Endothelial cell of hepatic sinusoid (primary cell): ENCODE measurements at regions not wholly inside any gene's neighbourhood (a gene's known extent, or its start where the extent isn't known, plus 50 kb on each side); places are given as distances from the start of the nearest gene placed in this dataset.

Source experiments
- in situ Hi-C: cut with HindIII; loops from 2 replicates; pipeline ENCODE4 v1.10.0; 2017; ENCODE audit warnings: low sequenced_read_pairs

DNA sequence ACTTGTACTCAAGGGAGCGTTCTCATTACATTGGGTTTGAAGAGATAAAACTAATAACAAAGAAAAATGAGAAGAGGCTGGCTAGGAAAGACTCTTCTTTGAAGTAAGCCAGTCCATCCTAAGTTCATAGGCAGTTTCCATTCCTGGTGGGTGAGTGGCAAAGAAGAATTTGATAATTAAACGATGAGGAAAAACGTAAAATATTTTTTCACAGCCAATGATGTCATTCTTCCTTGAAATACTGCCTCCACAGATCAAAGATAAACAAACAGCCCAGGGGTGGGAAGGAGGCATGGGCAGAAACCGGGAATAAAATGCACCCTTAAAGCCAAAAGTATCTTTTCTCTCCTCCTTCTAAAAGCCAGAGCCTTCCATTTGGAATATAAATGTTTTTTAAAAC is 346.6 kb downstream of the PMP22 start:
- in situ Hi-C loops: no loop called here

DNA sequence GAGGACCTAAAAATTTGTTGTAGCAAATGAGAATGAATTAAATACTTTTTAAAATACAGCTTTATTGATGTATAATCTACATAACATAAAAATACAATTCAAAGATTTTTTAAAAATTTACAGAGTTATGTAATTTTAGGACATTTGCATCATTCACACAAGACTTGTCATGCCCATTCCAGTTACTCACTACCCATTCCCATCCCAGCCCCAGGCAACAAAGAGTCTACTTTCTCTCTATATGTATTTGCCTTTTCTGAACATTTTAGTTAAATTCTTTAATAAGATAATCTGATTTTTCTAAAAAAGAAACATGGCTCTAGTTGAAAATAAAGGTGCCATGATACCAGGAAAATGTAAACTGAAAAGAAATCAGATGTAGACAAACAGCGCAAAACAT is 354.2 kb downstream of the PMP22 start:
- in situ Hi-C loops: no loop called here

DNA sequence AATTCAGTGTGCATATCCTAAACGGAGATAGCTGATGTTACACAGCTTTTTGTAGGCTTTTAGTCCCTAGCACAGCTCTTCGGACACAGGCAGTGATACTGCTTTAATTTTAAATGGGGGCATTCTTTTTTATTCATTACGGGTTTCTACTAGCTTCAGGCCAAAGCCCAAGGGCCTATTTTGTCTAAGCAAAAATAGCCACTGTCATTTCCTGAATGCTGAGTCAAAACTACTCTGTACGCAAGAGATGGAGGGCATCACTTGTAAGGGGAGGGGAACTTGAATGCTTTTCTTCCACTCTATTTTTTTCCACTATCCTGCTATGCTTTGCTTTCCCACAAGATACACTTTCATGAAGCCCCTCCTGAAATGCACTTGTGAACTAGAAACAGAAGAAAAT is 360.7 kb downstream of the PMP22 start:
- in situ Hi-C loops: no loop called here

DNA sequence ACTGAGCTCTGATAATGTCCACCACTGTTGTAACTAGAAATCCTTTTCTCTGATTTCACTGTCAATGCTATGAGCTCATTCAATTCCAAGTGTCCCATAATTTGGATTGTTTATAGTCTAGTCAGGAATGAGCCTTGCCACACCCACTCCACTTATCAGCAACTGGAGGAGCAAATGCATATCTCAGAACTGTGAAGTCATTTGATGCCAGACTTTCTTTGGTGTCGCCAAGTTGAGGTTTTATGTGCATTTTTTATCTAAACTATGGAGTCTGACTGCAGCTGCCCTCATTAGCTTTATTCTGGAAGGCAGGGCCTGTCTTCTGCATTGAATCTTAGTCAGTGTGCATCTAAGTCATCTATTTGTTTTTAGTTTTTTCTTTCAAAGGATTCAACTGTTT is 361.3 kb downstream of the PMP22 start:
- in situ Hi-C loops: no loop called here

DNA sequence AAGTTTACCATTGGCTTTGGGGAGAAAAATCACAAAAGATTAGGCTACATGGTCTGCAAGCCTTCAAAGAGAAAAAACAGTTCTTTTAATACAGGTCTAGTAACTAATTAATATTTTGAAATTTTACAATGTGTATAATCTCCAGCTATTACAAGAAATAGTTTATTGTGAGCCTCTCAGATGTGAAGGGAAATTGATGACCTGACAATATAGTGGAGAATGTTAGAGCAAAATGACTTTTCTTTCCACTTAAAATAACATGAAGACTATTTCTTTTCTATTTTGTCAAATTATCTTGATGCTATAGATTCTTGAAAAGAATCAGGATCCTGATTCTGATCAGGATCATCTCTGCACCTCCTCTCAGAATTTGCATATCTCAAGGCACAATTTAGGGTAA is 362.3 kb downstream of the PMP22 start:
- in situ Hi-C loops: no loop called here

DNA sequence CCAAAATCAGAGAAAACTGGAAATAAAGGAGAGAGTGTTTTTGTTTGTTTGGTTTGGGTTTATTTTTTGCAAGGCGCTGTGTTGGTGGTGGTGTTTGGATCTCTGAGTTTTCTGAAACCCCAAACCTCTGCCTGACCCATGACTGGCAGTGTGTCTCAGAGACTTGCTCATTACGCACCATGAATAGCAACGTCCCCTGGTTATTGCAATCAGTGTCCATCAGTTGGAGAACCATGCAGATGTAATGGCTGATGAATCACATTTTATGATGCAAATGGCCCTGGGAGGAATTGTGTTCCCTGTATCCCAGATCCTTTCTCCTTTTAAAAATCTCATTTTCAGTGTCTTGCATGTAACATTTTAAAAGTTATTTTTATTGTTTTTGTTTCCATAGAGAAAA is 362.8 kb downstream of the PMP22 start:
- in situ Hi-C loops: no loop called here

DNA sequence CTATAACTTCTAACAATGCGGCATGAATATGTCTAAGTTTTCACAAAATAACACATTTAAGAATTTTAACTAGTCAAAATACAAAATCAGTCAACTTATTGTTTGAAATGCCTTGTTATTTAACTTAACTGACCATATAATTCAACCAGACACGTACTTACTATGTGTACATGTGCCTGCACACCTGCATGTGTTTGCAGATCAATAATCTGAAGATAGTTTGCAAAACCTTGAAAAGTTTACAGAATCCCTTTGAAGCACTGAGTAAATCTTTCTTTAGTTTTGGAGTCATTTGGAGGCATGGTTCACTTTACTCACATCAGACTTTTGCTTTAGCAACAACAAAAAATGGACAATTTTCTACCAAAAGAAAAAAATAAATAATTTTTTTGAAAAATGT is 363.8 kb downstream of the PMP22 start:
- in situ Hi-C loops: no loop called here

DNA sequence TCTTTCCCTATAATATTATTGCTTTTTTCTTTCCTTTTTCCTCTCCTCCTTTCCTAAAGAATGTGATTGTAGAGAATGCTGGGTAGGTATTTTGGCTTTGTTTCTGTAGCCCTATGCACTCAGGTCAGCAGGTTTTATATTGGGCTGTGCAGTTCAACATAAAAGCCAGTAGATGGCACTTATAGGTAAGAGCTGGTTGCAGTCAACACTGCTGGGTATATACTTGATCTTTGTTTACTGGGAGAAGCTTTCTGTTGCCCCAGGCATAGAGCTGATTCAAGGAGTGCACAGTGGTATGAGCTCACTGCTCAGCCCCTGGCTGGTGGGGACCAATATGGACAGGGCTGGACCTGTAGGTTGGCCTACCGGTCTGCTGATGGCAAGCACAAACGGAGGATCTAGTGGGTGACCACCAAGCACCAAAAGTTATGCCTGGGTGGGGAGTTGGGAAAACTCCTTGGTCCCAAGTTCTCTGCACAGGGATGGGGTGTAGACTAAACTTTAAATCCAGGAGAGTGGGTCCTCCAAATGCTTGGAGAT is 378.9 kb downstream of the PMP22 start:
- in situ Hi-C loops: no loop called here

DNA sequence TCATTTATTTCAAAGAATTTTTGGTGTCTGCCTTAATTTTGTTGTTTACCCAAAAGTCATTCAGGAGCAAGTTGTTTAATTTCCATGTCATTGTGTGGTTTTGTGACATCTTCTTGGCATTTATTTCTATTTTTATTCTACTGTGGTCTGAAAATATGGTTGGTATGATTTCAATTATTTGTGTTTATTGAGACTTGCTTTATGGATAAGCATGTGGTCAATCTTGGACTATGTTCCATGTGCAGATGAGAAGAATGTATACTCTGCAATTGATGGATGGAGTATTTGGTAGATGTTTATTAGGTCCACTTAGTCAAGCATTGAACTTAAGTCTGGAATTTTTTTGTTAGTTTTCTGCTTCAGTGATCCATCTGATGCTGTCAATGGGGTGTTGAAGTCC is 383.0 kb downstream of the PMP22 start:
- in situ Hi-C loops: no loop called here

DNA sequence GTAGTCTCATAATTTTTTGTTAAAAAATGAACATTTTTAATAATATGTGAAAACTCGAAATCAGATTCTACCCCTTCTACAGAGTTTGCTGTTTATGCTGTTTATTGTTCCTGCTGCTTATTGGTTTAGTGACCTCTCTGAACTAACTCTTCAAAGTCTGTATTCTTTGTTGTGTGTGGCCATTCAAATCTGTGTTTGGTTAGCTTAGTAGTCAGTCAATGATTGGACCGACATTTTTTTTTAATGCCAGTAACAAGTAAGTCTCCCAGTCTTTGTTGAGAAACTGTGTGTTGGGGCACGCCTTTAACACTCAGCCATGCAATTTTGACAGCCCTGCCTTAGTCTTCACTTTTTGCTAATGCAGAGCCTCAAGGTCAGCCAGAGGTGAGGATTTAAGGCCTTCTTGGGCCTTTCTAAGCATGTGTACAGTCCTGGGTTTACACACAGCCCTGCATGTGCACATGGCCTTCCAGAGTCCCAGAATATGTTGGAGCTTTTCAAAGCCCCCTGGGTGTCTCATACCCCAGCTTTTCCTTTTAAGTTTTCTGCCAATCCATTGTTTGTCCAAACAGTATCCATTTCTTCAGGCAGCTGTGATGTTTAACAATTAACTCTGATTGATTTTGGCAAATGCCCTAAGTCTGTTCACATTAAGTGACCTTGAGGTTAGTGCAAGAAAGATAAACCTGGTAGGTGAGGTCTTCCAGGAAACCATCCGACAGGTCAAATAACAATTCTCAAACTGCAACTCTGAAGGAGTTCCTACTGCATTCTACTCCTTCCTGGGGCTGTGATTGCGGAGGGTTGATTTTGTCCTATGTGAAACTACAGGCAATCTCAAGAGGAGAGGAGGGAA is 389.3 kb downstream of the PMP22 start:
- in situ Hi-C loops: no loop called here

DNA sequence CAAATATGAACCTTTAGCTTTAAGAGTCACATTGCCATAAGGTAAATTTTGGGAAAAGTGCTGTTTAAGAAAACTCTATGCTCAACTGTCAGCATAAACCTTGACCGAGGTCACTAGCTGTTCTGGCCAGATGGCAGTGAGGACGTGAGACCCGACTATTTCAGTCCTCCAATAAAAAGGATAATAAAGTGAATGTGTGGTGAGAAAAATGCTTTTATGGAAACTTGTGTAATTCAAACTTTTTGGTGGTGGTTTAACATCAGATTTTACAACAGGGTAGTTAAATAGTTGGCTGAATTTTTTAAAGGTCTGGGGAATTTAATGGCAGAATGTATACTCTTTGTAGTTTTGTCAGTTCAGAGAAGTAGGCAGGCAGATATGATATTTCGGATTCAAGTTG is 391.1 kb downstream of the PMP22 start:
- in situ Hi-C loops: no loop called here

DNA sequence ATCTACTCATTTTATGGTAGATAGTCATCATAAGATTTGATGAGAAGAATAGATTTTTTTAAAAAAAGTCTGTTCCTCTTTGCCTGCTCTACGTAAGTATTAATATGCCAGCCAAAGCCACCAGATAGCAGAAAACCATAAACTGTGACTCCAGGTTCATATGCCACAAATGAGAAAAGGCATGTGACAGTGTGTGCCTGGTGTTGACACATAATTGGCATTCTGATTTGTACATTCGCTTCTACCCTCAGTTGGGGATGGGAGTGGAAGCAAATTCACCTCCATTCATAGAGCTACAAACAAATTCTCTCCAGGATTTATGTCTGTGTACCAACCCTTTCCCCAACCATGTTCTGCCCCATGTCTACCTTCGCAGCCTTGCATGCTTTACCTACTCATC is 391.6 kb downstream of the PMP22 start:
- in situ Hi-C loops: no loop called here

DNA sequence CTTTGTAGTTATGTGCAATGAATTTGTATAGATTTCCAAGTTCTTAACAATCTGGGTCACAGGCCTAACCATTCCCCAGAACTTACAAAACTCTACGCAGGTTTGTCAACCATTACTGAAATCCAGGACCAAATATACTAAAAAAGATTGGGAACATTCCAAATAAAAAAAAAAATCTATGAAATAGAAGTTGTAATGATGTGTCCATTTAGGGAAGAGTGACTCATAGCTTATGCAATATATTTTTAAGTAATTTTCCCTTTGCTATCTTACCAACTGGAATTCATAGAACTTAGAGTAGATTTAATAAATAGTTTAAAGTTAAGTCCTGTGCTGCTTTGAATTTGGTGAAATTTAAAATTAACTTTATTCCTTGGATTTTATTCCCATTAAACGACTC is 393.2 kb downstream of the PMP22 start:
- in situ Hi-C loops: no loop called here

DNA sequence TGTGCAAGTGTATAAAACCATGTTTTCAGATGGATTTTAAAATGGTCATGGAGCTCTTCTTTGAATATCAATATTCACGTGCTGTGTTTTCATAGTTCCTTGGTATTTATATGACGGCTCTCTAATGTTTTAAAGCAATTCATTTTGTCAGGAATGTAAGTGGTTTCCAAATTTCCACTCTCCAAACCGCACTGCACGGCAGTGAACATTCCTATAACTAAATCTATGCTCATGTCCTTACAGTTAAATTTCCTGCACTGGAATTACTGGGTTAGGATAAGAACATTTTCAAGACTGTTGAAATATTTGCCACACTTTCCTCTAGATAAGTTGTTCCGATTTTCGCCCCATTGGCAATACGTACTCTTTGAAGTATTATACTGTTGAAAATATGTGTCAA is 398.9 kb downstream of the PMP22 start:
- in situ Hi-C loops: no loop called here

DNA sequence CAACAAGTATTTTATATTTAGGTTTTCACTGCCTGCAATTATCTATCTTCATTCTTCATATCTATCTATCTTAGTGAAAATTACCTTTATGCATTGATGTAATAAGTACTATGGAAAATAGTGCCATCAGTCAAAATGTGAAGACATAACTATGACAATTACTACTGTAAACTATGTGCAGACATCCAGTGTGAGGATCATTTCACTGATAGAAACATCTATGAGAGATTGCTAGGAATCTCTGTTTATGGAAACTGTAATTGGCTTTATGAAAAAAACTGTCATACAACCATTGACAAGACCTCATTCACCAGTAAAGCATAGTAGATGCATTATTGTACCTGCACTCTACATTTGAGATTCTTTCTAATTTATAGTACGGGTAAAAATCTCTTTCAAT is 401.0 kb downstream of the PMP22 start:
- in situ Hi-C loops: no loop called here

DNA sequence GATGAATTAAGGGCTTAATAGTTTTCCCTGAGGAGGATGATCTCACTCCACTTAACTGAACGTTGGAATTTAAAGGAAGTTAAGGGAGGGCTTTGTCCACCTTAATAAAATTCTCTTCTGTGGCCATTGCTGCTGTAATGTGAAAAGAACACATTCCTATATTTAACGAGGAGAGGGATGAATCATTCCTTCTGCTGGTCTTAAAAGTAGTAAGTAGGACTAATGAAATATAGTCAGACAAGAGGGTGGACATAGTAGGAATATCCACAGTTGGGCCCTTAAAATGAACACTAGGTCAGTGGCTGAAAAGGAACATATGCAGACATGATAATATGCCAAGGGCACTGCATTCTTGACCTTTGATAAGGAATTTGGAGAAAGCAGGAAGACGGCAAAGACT is 405.6 kb downstream of the PMP22 start:
- in situ Hi-C loops: no loop called here

DNA sequence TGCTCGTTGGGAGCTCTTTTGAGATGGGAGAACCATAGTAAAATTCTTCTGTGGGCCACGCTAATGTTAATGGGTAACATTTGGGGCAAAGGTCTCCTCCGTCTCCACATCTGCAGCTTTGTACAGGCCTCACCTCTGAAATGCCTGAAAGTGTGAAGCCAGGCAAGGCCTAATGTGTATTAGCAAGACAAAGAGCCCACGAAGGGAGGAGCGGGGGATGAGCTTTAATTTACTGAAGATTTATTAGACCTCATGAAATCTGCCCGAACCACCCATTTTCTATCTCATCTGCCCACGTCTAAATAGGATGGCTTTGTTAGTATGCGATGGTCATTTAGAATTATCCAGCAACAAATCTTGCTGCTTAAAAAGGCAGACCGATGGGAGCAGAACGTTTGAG is 408.9 kb downstream of the PMP22 start:
- in situ Hi-C loops: no loop called here

DNA sequence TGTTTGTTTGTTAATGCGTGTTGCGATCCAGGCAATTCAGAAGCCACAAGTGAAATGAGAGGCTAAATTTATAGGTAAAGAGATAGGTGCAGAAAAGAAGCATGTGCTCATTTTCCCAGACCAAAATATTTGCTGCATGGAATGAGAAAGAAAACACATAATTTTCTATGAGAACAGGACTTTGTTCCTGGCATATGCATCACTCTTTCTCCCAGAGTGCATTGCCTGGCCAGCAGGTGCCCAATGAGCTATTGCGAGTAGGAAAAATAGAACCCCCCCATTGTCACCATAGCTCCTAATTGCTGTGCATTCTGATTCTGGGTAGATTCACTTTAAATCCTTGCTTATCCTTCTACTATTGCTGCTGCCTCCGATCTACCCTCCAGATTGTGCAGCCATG is 410.4 kb downstream of the PMP22 start:
- in situ Hi-C loops: no loop called here

DNA sequence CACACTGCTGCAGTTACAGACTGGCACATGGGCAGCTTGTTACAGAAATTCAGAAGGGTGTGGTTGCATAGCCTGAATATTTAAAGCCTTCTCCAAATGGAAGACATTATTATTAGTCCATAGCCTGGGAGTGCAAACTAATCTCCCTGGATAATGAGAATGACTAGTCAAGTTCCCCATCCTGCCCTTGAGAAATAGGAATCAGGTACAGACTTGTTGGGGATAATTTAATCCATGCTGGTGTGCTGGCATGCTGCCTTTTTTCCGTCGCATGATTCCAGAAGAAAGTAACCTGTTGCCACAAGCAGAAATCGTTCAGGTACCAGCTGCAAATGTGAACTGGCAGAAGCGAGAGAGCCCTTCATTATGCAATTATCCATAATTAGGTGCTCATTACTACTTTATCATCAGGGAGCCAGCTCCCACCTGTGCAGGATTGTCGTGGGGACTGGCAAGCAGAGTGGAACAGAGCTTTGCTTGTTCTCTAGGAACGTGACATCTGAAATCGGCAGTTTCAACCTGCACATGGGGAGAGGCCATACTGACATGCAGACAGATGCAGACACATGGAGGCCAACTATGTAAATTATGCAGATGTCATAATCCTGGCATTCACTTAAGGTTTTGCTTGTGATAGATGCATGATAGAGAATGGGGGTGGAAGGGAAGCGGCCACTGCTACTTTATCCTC is 419.4 kb downstream of the PMP22 start:
- in situ Hi-C loops: no loop called here

DNA sequence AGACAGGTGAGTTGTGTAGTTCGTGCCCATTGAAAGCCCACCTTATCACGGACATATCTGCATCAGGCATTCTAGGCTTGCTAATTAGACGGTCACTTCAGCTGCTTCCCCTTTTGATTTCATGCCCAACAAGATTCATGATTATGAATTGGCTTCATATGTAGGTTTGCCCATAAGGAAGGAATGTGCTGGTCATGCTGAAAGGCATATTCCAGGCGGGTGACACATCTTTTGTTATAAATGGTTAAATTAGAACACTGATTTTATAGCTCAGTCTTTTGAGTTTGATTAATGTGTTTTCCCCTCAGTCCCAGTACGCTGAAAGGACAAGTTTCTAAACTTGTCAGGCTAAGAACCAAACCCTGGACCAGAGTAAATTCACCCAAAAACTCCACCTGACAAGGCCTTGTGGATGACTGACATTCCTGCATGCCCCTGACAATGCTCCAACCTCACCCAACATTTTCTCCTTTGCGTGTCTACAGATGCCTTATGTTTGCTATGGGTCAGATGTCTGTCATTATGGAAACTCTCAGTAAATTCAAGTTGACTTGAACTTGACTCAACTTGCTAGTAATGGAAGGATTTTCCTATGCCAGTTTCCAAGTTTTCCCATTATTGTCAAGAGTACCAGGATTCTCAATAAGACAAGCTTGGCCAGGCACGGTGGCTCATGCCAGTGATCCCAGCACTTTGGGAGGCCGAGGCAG is 421.9 kb downstream of the PMP22 start:
- in situ Hi-C loops: no loop called here

DNA sequence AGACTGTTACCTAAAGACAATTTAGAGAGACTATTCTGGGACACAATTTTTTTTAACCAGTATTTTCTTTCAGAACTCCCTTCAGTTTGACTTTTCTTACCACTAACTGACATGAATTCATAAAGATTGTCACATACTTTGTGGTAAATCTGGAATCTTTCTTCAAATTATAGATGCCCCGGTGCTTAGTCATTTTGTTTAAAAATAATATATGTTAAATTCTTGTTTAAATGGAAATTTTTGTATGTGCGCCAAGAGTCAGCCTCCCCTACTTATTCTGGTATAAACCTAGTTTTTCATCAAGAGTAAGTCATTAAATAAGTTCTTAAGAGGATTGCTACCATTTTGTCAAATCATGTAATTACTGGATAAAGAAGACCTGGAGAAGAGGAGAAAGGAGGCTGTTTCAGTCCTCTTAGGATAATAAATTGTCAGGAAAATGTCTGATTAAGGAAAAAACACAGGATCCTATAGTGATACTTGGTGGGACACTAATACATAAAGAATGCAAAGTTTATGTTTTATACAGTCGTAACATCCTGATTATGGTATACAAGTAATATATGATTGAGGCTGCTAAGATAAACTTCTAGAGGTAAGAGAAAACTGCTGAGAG is 424.4 kb downstream of the PMP22 start:
- in situ Hi-C loops: no loop called here
